ENCODE measurements at regions not wholly inside any gene's neighbourhood (a gene's known extent, or its start where the extent isn't known, plus 50 kb on each side); places are given as distances from the start of the nearest gene placed in this dataset.

DNA sequence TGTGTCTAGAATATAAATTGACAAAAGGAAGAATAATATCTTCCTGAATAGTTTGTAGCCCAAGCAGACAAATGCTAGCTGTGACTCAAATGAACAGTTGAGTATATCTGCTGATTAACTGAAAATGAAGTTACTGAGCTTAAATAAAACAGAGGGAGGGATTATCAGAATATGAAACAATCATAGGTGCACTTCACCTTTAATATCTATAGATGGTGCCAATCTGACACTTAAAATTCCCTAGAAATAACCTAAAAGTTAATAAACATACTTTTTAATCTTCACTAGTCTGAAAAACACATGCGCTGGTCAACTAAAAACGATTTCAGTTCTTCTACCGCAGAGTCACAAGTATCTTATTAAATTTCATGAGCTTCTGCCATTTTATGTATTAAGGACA lies 280.8 kb upstream of the RASA1 start:
- no peak for TF ChIP-seq ZFP36 (IDR thresholded peaks at IDR 0.05; ENCODE audit: borderline replicate concordance, partially characterized antibody)
- TF ChIP-seq TFCP2L1 (CRISPR knock-in tag; IDR thresholded peaks at IDR 0.05): no peak
- TF ChIP-seq, protein P1, sequence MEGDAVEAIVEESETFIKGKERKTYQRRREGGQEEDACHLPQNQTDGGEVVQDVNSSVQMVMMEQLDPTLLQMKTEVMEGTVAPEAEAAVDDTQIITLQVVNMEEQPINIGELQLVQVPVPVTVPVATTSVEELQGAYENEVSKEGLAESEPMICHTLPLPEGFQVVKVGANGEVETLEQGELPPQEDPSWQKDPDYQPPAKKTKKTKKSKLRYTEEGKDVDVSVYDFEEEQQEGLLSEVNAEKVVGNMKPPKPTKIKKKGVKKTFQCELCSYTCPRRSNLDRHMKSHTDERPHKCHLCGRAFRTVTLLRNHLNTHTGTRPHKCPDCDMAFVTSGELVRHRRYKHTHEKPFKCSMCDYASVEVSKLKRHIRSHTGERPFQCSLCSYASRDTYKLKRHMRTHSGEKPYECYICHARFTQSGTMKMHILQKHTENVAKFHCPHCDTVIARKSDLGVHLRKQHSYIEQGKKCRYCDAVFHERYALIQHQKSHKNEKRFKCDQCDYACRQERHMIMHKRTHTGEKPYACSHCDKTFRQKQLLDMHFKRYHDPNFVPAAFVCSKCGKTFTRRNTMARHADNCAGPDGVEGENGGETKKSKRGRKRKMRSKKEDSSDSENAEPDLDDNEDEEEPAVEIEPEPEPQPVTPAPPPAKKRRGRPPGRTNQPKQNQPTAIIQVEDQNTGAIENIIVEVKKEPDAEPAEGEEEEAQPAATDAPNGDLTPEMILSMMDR (IDR thresholded peaks at IDR 0.05): 0 out of 3 replicates have a peak, but pooled peaks have one; percentile 10
- no peak for TF ChIP-seq POLR2A (IDR thresholded peaks at IDR 0.05; ENCODE audit: low read length)
- no peak for TF ChIP-seq RFX5 (IDR thresholded peaks at IDR 0.05)
- TF ChIP-seq, protein P2, sequence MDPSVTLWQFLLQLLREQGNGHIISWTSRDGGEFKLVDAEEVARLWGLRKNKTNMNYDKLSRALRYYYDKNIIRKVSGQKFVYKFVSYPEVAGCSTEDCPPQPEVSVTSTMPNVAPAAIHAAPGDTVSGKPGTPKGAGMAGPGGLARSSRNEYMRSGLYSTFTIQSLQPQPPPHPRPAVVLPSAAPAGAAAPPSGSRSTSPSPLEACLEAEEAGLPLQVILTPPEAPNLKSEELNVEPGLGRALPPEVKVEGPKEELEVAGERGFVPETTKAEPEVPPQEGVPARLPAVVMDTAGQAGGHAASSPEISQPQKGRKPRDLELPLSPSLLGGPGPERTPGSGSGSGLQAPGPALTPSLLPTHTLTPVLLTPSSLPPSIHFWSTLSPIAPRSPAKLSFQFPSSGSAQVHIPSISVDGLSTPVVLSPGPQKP (IDR thresholded peaks at IDR 0.05; ENCODE audit: low read depth, low read length): no peak
- TF ChIP-seq HOXB5 (CRISPR knock-in tag; IDR thresholded peaks at IDR 0.05): no peak
- 0 out of 5 replicates have a peak, but pooled peaks of 1 of the 2 experiments have one; percentile 9 for TF ChIP-seq RAD21 (conservative IDR thresholded peaks at IDR 0.05 in 1 of 2, IDR thresholded peaks at IDR 0.05 in 1 of 2)
- POLR2A ChIA-PET: no interaction called here
- ATAC-seq (no peak), FAIRE-seq (no peak), DNase-seq (ENCODE audit: low read depth in 1 of 2, low spot score in 1 of 2) (no peak)
- WGBS (ENCODE audit: missing lambda C conversion rate): 71% methylated on average over 3 of the region's 3 CpGs
- CTCF ChIA-PET: interaction anchor here (1.2 to 1.4 kb wide), 3 partner anchors 19 to 106 kb away, joined by 3 to 8 read pairs (median 5); no protein-coding TSS in a partner anchor
- H3K4me1 ChIP-seq: no peaks in the 10 kb centered on the region
- H3K4me3 ChIP-seq: no peak overlapping the region
- no peak overlapping the region for H3K27ac ChIP-seq
- no peaks in the 10 kb centered on the region for H3K9me3 ChIP-seq
- H3K4me2 ChIP-seq: no peak overlapping the region

DNA sequence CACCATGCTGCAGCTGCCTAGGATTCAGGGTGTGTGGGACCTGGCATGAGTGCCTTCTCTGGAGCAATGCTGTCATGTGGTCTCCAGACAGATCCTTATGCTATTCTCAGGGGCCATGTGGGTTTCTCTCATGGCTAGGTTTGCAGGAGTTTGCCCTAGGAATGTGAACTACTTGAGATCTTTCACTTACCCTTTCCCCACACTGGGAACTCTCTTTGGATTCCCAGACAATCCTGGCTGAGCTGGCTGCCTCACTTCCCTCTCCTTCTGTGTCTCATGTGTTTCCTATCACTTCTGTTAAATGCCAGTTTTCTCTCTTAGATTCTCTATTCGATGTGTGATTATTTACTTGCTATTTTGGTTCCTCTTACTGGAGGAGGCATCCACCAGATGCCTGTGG lies 270.2 kb upstream of the RASA1 start:
- FAIRE-seq: no peak
- no peaks in the 10 kb centered on the region for H3K4me1 ChIP-seq
- no peak for TF ChIP-seq ESRRA (IDR thresholded peaks at IDR 0.05; ENCODE audit: borderline replicate concordance, low read length)
- TF ChIP-seq, protein P3, sequence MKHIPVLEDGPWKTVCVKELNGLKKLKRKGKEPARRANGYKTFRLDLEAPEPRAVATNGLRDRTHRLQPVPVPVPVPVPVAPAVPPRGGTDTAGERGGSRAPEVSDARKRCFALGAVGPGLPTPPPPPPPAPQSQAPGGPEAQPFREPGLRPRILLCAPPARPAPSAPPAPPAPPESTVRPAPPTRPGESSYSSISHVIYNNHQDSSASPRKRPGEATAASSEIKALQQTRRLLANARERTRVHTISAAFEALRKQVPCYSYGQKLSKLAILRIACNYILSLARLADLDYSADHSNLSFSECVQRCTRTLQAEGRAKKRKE (CRISPR knock-in tag; IDR thresholded peaks at IDR 0.05; ENCODE audit: low read depth): no peak
- TF ChIP-seq CEBPB (IDR thresholded peaks at IDR 0.05): no peak
- H3K9me3 ChIP-seq: no peaks in the 10 kb centered on the region
- ATAC-seq: no peak
- no peak overlapping the region for H3K27ac ChIP-seq
- POLR2A ChIA-PET: no interaction called here
- no peak overlapping the region for H3K4me3 ChIP-seq
- no peak for DNase-seq (ENCODE audit: low read depth in 1 of 2, low spot score in 1 of 2)
- 3% methylated on average over 1 of the region's 1 CpG for WGBS (ENCODE audit: missing lambda C conversion rate)
- CTCF ChIA-PET: interaction anchor here (1.0 kb wide), 1 partner anchor 16 kb away, joined by 4 read pairs; no protein-coding TSS in a partner anchor
- H3K4me2 ChIP-seq: no peak overlapping the region

DNA sequence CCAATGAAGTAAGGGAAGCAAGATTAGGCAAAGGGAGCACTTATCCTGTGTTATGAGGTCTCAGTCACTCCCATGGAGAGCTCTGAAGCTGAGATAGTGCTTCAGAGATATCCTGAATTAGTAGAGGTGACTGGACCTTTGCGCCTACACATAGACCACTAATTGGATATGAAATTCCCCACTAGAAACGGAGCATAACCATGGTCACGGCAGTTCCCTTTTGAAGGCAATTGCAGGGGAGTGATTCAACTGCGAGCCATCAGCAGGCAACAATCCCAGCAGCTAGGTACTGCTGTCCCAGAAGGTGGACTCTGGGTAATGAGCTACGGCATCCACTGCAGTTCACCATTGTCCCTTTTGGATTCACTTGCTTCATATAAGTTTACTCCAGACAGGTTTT lies 267.7 kb upstream of the RASA1 start:
- FAIRE-seq (no peak), ATAC-seq (no peak), DNase-seq (ENCODE audit: low read depth in 1 of 2, low spot score in 1 of 2) (no peak)
- H3K4me1 ChIP-seq: no peaks in the 10 kb centered on the region
- 64% methylated on average over 5 of the region's 5 CpGs for WGBS (ENCODE audit: missing lambda C conversion rate)
- POLR2A ChIA-PET: no interaction called here
- H3K4me2 ChIP-seq: no peak overlapping the region
- CTCF ChIA-PET: interaction anchor here (1.4 kb wide), 1 partner anchor 10 kb away, joined by 3 read pairs; no protein-coding TSS in a partner anchor
- no peaks in the 10 kb centered on the region for H3K9me3 ChIP-seq
- no peak overlapping the region for H3K27ac ChIP-seq
- TF ChIP-seq HOXA7 (CRISPR knock-in tag; IDR thresholded peaks at IDR 0.05) (no peak), POLR2A (IDR thresholded peaks at IDR 0.05; ENCODE audit: low read length) (no peak), ZC3H11A (IDR thresholded peaks at IDR 0.05) (no peak), CHD4 (IDR thresholded peaks at IDR 0.05; ENCODE audit: borderline replicate concordance) (no peak), FOSL2 (IDR thresholded peaks at IDR 0.05) (no peak), FOSL2 (CRISPR knock-in tag; IDR thresholded peaks at IDR 0.05) (no peak), JUNB (IDR thresholded peaks at IDR 0.05) (no peak), FOXS1 (CRISPR knock-in tag; IDR thresholded peaks at IDR 0.05) (no peak), ZSCAN20 (CRISPR knock-in tag; IDR thresholded peaks at IDR 0.05) (no peak), MAFK (IDR thresholded peaks at IDR 0.05; ENCODE audit: partially characterized antibody) (no peak), MYC (IDR thresholded peaks at IDR 0.05; ENCODE audit: borderline replicate concordance, low read length) (no peak), KDM1A (IDR thresholded peaks at IDR 0.05; ENCODE audit: low read depth) (no peak), HOXB5 (CRISPR knock-in tag; IDR thresholded peaks at IDR 0.05) (no peak), TFCP2L1 (CRISPR knock-in tag; IDR thresholded peaks at IDR 0.05) (no peak), TP53 (CRISPR knock-in tag; IDR thresholded peaks at IDR 0.05) (no peak)
- TF ChIP-seq, protein P4, sequence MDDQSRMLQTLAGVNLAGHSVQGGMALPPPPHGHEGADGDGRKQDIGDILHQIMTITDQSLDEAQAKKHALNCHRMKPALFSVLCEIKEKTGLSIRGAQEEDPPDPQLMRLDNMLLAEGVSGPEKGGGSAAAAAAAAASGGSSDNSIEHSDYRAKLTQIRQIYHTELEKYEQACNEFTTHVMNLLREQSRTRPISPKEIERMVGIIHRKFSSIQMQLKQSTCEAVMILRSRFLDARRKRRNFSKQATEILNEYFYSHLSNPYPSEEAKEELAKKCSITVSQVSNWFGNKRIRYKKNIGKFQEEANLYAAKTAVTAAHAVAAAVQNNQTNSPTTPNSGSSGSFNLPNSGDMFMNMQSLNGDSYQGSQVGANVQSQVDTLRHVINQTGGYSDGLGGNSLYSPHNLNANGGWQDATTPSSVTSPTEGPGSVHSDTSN (IDR thresholded peaks at IDR 0.05): no peak
- TF ChIP-seq, protein P1 (IDR thresholded peaks at IDR 0.05): no peak
- TF ChIP-seq, protein P5, sequence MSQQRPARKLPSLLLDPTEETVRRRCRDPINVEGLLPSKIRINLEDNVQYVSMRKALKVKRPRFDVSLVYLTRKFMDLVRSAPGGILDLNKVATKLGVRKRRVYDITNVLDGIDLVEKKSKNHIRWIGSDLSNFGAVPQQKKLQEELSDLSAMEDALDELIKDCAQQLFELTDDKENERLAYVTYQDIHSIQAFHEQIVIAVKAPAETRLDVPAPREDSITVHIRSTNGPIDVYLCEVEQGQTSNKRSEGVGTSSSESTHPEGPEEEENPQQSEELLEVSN (IDR thresholded peaks at IDR 0.05; ENCODE audit: borderline replicate concordance, low read depth): no peak
- H3K4me3 ChIP-seq: no peak overlapping the region
